GM13976 (cell line): ENCODE measurements at regions not wholly inside any gene's neighbourhood (a gene's known extent, or its start where the extent isn't known, plus 50 kb on each side); places are given as distances from the start of the nearest gene placed in this dataset.

Experiments
- DNase-seq: peaks from one replicate; pipeline ENCODE4 v3.0.0; 2012; ENCODE audit warnings: low spot score
- in situ Hi-C: fragments of 300-500 bp; cut with MboI; formaldehyde crosslinking; loops from one replicate; pipeline ENCODE4 v1.12.0; 2022; ENCODE audit warnings: low sequenced_read_pairs, mixed read lengths, inconsistent platforms; ENCODE audit not compliant: unreplicated experiment
- TF ChIP-seq, protein P1 (sequence below): IDR thresholded peaks from 2 replicates; pipeline ENCODE4 v1.5.1; 2012; ENCODE audit warnings: borderline replicate concordance, mild to moderate bottlenecking; ENCODE audit not compliant: insufficient read depth; ENCODE audit errors: extremely low read depth, missing control alignments, control extremely low read depth

DNA sequence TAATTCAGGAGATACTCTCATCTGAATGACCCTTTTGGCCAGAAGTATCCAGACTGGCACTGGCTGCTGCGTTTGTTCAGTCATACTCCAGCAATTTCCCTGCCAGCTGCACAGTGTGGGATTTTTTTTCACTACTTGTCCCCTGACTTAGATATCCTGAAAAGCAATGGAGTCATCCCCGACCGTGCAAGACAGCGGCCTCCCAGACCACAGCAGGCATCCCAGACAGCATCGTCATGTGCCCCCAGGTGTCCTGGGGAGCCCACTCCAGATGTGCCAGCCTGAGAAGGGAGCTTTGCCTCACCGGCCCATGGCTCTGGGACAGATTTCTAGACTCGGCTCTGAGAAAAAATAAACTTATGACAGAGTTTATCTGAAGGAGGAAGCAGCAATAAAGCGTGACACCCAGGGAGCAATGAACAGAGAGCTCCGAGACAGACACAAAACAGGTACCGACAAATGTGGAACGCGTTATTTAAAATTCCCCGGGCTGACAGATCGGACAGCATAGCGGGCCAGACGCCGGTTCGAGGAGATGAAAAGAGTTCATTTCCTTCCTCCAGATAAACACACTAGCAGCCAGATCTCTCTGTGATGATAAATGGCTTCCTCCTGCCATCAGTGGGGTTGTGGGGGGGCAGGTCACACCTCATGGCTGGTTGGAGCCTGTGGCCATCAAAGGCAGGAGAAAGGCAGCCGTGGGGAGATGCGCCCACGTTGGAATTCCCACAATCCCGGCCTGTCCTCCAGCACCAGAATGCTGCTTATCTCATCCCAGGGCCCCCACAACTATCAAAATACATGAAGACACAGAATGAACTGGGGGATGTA is 106.4 kb upstream of the FGF3 start:
- in situ Hi-C loops = no loop called here
- DNase-seq = no peak
- TF ChIP-seq, protein P1, sequence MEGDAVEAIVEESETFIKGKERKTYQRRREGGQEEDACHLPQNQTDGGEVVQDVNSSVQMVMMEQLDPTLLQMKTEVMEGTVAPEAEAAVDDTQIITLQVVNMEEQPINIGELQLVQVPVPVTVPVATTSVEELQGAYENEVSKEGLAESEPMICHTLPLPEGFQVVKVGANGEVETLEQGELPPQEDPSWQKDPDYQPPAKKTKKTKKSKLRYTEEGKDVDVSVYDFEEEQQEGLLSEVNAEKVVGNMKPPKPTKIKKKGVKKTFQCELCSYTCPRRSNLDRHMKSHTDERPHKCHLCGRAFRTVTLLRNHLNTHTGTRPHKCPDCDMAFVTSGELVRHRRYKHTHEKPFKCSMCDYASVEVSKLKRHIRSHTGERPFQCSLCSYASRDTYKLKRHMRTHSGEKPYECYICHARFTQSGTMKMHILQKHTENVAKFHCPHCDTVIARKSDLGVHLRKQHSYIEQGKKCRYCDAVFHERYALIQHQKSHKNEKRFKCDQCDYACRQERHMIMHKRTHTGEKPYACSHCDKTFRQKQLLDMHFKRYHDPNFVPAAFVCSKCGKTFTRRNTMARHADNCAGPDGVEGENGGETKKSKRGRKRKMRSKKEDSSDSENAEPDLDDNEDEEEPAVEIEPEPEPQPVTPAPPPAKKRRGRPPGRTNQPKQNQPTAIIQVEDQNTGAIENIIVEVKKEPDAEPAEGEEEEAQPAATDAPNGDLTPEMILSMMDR = no peak

- TF ChIP-seq, protein P1 = no peak
- in situ Hi-C loops = no loop called here
- DNase-seq = no peak
These were observed 107.3 kb upstream of the FGF3 start for GRCh38 chr11:69926376-69927050.

GRCh38 chr11:69928121-69928520 is 108.9 kb upstream of the FGF3 start:
- in situ Hi-C loops = no loop called here
- TF ChIP-seq, protein P1 = no peak
- no peak for DNase-seq

GRCh38 chr11:69928975-69929374 is 109.8 kb upstream of the FGF3 start:
- in situ Hi-C loops = no loop called here
- TF ChIP-seq, protein P1 = no peak

DNA sequence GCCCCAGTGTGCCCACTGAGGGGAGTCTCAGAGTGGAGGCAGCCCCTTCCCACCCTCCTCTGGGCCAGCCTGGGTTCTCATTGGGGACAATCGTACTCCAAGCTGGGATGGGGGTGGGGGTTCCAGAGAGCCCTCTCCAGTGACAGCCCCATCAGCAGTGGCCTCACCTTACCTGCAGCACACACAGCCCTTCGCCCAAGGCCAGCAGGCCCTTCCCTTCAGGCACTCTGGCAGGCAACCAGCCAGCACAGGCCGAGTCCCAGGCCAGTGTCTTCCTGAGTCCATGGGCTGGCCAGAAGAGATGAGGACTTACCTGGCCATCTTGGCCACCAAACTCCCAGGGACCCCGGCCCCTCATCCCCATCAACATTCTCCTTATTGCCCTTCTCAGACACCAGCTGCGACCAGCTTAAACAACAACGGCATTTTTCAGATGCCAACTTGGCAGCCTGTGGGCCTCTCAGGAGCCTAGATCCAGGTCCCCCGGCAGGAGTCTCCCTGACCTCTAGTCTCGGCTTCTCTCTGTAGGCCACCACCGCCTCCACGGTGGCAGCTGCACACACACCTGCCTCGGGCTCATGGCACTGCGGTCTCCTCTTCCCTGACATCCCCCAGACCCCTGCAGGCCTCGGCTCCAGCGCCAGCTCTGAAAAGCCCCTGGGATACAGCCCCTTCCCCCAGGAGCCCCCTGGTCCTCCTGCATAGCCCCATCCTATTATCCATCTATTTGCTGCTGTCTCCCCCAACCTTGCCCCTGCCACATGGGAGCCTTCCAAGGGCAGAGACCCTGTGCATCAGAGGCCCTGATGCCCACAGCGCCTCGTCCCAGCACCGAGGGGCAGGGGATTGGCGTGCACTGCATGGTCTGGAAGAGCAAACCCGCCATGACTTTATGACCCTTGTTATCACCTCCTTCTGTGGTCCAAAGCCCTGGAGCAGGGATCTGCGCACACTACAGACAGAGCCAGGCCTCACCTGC is 111.2 kb upstream of the FGF3 start:
- TF ChIP-seq, protein P1 = no peak
- DNase-seq = no peak
- in situ Hi-C loops = no loop called here

More at GRCh38 chr11:69928975-69929374, 109.8 kb upstream of the FGF3 start:
- no peak for DNase-seq
